ENCODE measurements at regions not wholly inside any gene's neighbourhood (a gene's known extent, or its start where the extent isn't known, plus 50 kb on each side); places are given as distances from the start of the nearest gene placed in this dataset.

DNA sequence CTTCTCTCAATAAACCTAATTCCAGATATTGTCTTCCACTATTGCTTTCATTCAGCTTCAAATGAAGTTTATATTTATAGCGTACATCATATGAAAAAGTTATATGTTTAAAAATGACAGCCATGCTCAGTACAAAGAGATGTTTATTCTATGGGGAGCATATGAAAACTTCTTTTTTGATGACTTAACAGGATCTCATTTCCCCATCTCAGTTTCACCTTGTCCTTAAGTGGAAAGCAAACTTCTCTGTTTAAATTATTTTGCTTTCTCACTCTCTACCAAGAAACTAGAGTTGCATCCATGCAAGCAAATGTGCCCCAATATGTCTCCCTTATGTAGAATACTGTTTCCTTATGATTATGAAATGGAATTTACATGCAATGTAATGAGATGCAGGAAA, 799.5 kb upstream of the RGS18 start:
- H3K27me3 ChIP-seq (replicated peaks in 1 of 7): no peaks in the 10 kb centered on the region
- H3K9me3 ChIP-seq: peaks cover 0 to 8% (median 0%) of the 10 kb centered on the region in 8 donors
- no peaks in the 10 kb centered on the region for H3K4me1 ChIP-seq
- no peak for DNase-seq
- no peak overlapping the region for H3K27ac ChIP-seq
- WGBS, 5 donors: 92 to 96% (median 94%) methylated on average over 1 of the region's 1 CpG
- TF ChIP-seq POLR2AphosphoS5 (IDR thresholded peaks at IDR 0.05): no peak
- intact Hi-C loops (cut with DNase I; ENCODE audit: low total_unique reads): no loop called here
- no peak overlapping the region for H3K4me3 ChIP-seq
- H3K36me3 ChIP-seq: no peaks in the 10 kb centered on the region

DNA sequence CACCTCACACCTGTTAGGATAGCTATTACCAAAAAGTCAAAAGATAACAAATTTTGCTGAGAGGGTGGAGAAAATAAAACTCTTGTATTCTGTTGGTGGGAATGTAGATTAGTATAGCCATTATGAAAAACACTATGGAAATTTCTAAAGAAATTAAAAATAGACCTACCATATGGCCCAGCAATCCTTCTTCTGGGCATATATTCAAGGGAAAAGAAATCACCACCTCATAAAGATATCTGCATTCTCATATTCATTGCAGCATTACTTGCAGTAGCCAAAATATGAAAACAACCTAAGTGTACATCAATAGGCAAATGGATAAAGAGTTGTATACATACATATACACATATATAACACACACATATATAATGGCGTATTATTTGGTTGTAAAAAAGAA, 791.6 kb upstream of the RGS18 start:
- DNase-seq: no peak
- intact Hi-C loops (cut with DNase I; ENCODE audit: low total_unique reads): no loop called here
- no peaks in the 10 kb centered on the region for H3K4me1 ChIP-seq
- H3K27me3 ChIP-seq (replicated peaks in 1 of 7): no peaks in the 10 kb centered on the region
- 90 to 100% (median 94%) methylated on average over 1 of the region's 1 CpG for WGBS, 5 donors
- H3K9me3 ChIP-seq: peaks cover 0 to 20% (median 11%) of the 10 kb centered on the region in 8 donors
- no peak overlapping the region for H3K27ac ChIP-seq
- no peak overlapping the region for H3K4me3 ChIP-seq
- TF ChIP-seq, protein P1, sequence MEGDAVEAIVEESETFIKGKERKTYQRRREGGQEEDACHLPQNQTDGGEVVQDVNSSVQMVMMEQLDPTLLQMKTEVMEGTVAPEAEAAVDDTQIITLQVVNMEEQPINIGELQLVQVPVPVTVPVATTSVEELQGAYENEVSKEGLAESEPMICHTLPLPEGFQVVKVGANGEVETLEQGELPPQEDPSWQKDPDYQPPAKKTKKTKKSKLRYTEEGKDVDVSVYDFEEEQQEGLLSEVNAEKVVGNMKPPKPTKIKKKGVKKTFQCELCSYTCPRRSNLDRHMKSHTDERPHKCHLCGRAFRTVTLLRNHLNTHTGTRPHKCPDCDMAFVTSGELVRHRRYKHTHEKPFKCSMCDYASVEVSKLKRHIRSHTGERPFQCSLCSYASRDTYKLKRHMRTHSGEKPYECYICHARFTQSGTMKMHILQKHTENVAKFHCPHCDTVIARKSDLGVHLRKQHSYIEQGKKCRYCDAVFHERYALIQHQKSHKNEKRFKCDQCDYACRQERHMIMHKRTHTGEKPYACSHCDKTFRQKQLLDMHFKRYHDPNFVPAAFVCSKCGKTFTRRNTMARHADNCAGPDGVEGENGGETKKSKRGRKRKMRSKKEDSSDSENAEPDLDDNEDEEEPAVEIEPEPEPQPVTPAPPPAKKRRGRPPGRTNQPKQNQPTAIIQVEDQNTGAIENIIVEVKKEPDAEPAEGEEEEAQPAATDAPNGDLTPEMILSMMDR (IDR thresholded peaks at IDR 0.05 in 8 of 11, conservative IDR thresholded peaks at IDR 0.05 in 3 of 11): no peak
- TF ChIP-seq POLR2A (IDR thresholded peaks at IDR 0.05) (no peak), POLR2AphosphoS5 (IDR thresholded peaks at IDR 0.05) (no peak)
- no peaks in the 10 kb centered on the region for H3K36me3 ChIP-seq

DNA sequence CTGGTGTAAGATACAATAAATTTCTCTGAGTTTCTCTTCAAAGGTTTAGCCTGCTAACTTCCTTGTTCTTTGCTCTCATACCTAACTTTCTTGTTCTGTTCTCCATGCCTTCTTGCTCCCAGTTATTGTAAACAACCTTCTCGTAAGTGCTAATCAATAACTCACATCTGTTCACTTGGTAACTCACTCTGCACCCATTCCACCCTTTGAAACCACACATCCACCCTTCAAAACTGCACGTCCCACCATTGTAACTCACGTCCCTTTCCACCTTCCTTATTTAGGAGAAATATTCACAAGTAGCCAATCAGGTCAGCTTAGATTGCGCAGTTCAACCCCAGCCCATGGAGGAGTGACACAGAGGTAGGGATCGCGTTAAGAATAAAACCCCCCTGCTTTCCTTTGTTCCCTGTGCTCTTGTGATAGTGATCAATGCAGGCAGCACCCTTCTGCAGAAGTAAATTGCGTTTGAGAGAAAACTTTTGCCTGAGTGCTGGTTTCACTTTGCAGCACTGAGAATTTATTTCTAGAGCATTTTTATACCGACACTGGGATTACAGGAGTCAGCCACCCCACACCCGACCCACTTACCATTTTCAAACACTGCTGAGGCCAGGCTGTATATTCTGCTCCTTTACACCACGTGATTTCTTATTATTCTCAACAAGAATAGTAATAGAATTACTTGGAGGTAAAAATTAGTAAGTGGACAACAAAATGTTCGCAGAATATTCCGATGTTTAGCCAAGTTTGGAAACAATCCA, 789.2 kb upstream of the RGS18 start:
- no peak overlapping the region for H3K4me3 ChIP-seq
- intact Hi-C loops (cut with DNase I; ENCODE audit: low total_unique reads): no loop called here
- H3K27me3 ChIP-seq (replicated peaks in 1 of 7): no peaks in the 10 kb centered on the region
- no peak overlapping the region for H3K27ac ChIP-seq
- H3K9me3 ChIP-seq: peaks cover 0 to 29% (median 15%) of the 10 kb centered on the region in 8 donors
- 64 to 77% (median 70%) methylated on average over 12 of the region's 12 CpGs for WGBS, 5 donors
- no peaks in the 10 kb centered on the region for H3K4me1 ChIP-seq
- no peak for DNase-seq
- TF ChIP-seq POLR2AphosphoS5 (IDR thresholded peaks at IDR 0.05) (no peak), POLR2A (IDR thresholded peaks at IDR 0.05) (no peak)
- TF ChIP-seq, protein P1 (IDR thresholded peaks at IDR 0.05 in 8 of 11, conservative IDR thresholded peaks at IDR 0.05 in 3 of 11): no peak
- H3K36me3 ChIP-seq: no peaks in the 10 kb centered on the region

DNA sequence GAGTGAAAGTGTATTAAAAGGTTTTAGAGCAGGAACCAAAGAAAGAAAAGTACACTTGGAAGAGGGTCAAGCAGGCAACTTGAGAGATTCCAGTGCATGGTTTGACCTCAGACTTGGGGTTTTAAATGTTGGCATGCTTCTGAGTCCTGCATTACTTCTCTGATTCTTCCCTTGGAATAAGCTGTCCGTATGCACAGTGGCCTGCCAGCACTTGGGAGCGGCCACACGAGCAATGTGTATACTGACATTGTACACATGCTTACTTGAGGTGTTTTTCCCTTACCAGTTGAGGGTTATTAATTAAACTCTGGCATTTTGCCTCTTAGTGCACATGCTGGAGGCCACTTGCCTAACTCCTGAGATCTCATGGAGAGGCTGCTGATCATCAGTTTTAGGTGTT, 786.6 kb upstream of the RGS18 start:
- Histone ChIP-seq H3K27me3 (replicated peaks in 1 of 7) (no peaks in the 10 kb centered on the region), H3K27ac (no peak overlapping the region), H3K4me1 (no peaks in the 10 kb centered on the region), H3K36me3 (no peaks in the 10 kb centered on the region), H3K4me3 (no peak overlapping the region), H3K9me3 (peaks cover 0 to 38% (median 19%) of the 10 kb centered on the region in 8 donors)
- 61 to 91% (median 83%) methylated on average over 3 of the region's 3 CpGs for WGBS, 5 donors
- TF ChIP-seq, protein P1 (IDR thresholded peaks at IDR 0.05 in 8 of 11, conservative IDR thresholded peaks at IDR 0.05 in 3 of 11): no peak
- TF ChIP-seq POLR2AphosphoS5 (IDR thresholded peaks at IDR 0.05) (no peak), POLR2A (IDR thresholded peaks at IDR 0.05) (no peak)
- intact Hi-C loops (cut with DNase I; ENCODE audit: low total_unique reads): no loop called here
- no peak for DNase-seq
